Fibroblast of lung (primary cell): ENCODE measurements at regions not wholly inside any gene's neighbourhood (a gene's known extent, or its start where the extent isn't known, plus 50 kb on each side); places are given as distances from the start of the nearest gene placed in this dataset.
"Not testable (repeated sequence)": the region's sequence is repeated elsewhere in the genome, so short reads cannot be mapped to it uniquely, and the experiment has no call there.

ENCODE experiments used
- DNase-seq, 2 donors: peaks; one replicate each; pipeline versions ENCODE4 v3.0.0 to v3.0.0-alpha.2; 2010; ENCODE audit warnings: low read depth in 2 of 2
- H2AFZ ChIP-seq: 2 replicates; pipeline ENCODE4 v1.5.1; 2012; ENCODE audit warnings: low read length, control low read depth, inconsistent platforms
- H3K27ac ChIP-seq: 2 replicates; pipeline ENCODE4 v1.5.1; 2011; ENCODE audit warnings: low read length, control low read depth; ENCODE audit not compliant: insufficient read depth
- H3K27me3 ChIP-seq: 2 replicates; pipeline ENCODE4 v1.5.1; 2011; ENCODE audit warnings: mild to moderate bottlenecking, low read length; ENCODE audit not compliant: control insufficient read depth, insufficient read depth
- H3K36me3 ChIP-seq: 2 replicates; pipeline ENCODE4 v1.5.1; 2011; ENCODE audit warnings: low read length; ENCODE audit not compliant: control insufficient read depth, insufficient read depth
- H3K4me1 ChIP-seq: 2 replicates; pipeline ENCODE4 v1.5.1; 2011; ENCODE audit warnings: low read length; ENCODE audit not compliant: control insufficient read depth, insufficient read depth; ENCODE audit errors: extremely low read depth
- H3K4me2 ChIP-seq: 2 replicates; pipeline ENCODE4 v1.5.1; 2011; ENCODE audit warnings: low read length, control low read depth; ENCODE audit not compliant: insufficient read depth; ENCODE audit errors: extremely low read depth
- H3K4me3 ChIP-seq, 4 experiments: fragments of 200-600 bp in 1 of 4; sonication (generic) in 1 of 4; replicated peaks in 1 of 4; 2 replicates each; pipeline ENCODE4 v1.5.1; 2011 to 2016; ENCODE audit warnings: low read length in 4 of 4, low read depth in 3 of 4, mild to moderate bottlenecking in 3 of 4, control low read depth in 2 of 4, inconsistent platforms in 1 of 4, mixed read lengths in 1 of 4; ENCODE audit not compliant: insufficient read depth in 1 of 4; ENCODE audit errors: control extremely low read depth in 1 of 4
- H3K79me2 ChIP-seq: 2 replicates; pipeline ENCODE4 v1.5.1; 2012; ENCODE audit warnings: mild to moderate bottlenecking, low read length, inconsistent platforms; ENCODE audit not compliant: control insufficient read depth, insufficient read depth
- H3K9ac ChIP-seq: 2 replicates; pipeline ENCODE4 v1.5.1; 2011; ENCODE audit warnings: mild to moderate bottlenecking, low read length, control low read depth; ENCODE audit not compliant: insufficient read depth
- H3K9me3 ChIP-seq: 2 replicates; pipeline ENCODE4 v1.5.1; 2012; ENCODE audit warnings: low read depth, low read length; ENCODE audit not compliant: control insufficient read depth, insufficient read depth
- H4K20me1 ChIP-seq: 2 replicates; pipeline ENCODE4 v1.5.1; 2011; ENCODE audit warnings: low read length; ENCODE audit not compliant: control insufficient read depth, insufficient read depth; ENCODE audit errors: extremely low read depth
- CTCF ChIP-seq, 2 donors: IDR thresholded peaks in 1 of 2; conservative IDR thresholded peaks in 1 of 2; 1 replicate in 1 of 2; 2 replicates in 1 of 2; pipeline ENCODE4 v1.5.1; 2011 to 2012; ENCODE audit warnings: low read length in 2 of 2, control low read depth in 1 of 2, inconsistent platforms in 1 of 2, low read depth in 1 of 2, mild to moderate bottlenecking in 1 of 2
- EZH2 ChIP-seq: IDR thresholded peaks from 2 replicates; pipeline ENCODE4 v1.5.1; 2012; ENCODE audit warnings: low read length, control low read depth, mild to moderate bottlenecking; ENCODE audit errors: missing control alignments

- H3K4me3 ChIP-seq, result no peak overlapping the region
- no peak overlapping the region for H2AFZ ChIP-seq
- no peaks in the 10 kb centered on the region for H3K27me3 ChIP-seq
- no peak overlapping the region for H3K27ac ChIP-seq
- H3K9ac ChIP-seq, result no peak overlapping the region
- no peaks in the 10 kb centered on the region for H4K20me1 ChIP-seq
- no peaks in the 10 kb centered on the region for H3K4me1 ChIP-seq
- H3K9me3 ChIP-seq, result no peaks in the 10 kb centered on the region
- no peaks in the 10 kb centered on the region for H3K79me2 ChIP-seq
- H3K36me3 ChIP-seq, result no peaks in the 10 kb centered on the region
- H3K4me2 ChIP-seq, result no peak overlapping the region
- TF ChIP-seq CTCF (conservative IDR thresholded peaks at IDR 0.05 in 1 of 2, IDR thresholded peaks at IDR 0.05 in 1 of 2; ENCODE audit: low read depth in 1 of 2, low read length in 2 of 2) (no peak), EZH2 (no peak)
- no peak for DNase-seq
These were observed 537.1 kb upstream of the HTR2C start for GRCh38 chrX:114046695-114047279.

GRCh38 chrX:114041470-114041869, 542.4 kb upstream of the HTR2C start:
- not testable (repeated sequence) for H3K4me3 ChIP-seq, H3K4me1 ChIP-seq, H3K79me2 ChIP-seq, H4K20me1 ChIP-seq, H3K27ac ChIP-seq, H3K4me2 ChIP-seq, DNase-seq, H2AFZ ChIP-seq, H3K36me3 ChIP-seq, H3K9ac ChIP-seq, H3K9me3 ChIP-seq, H3K27me3 ChIP-seq

- H3K9ac ChIP-seq, H4K20me1 ChIP-seq, H3K27me3 ChIP-seq, H3K27ac ChIP-seq, H3K4me2 ChIP-seq, H3K4me1 ChIP-seq, H3K4me3 ChIP-seq, DNase-seq, H2AFZ ChIP-seq, H3K36me3 ChIP-seq, H3K9me3 ChIP-seq, H3K79me2 ChIP-seq: not testable (repeated sequence)
These were observed 543.1 kb upstream of the HTR2C start for GRCh38 chrX:114040661-114041269.

GRCh38 chrX:114040111-114040510, 543.8 kb upstream of the HTR2C start:
- not testable (repeated sequence) for H3K36me3 ChIP-seq, H3K79me2 ChIP-seq, H3K9me3 ChIP-seq, H3K9ac ChIP-seq, H3K27ac ChIP-seq, H3K27me3 ChIP-seq, DNase-seq, H4K20me1 ChIP-seq, H2AFZ ChIP-seq, H3K4me2 ChIP-seq, H3K4me1 ChIP-seq, H3K4me3 ChIP-seq
